GM12878 (cell line): ENCODE measurements at regions not wholly inside any gene's neighbourhood (a gene's known extent, or its start where the extent isn't known, plus 50 kb on each side); places are given as distances from the start of the nearest gene placed in this dataset.

Experiments
- ATAC-seq: fragments of 200-7000 bp; cut with Tn5 transposase; 3 replicates; pipeline ENCODE4 v1.9.1; 2020; ENCODE audit warnings: mild to moderate bottlenecking, moderate library complexity
- BruUV-seq: library from RNA; stranded (reverse); fragments of 400-500 nt; replicated peaks from 2 replicates; lab custom pipeline; 2021; lab: Mats Ljungman, UMichigan
- CTCF ChIA-PET: fragments of 300-600 bp; sonication (Branson Sonifier 250); formaldehyde crosslinking; extraction: SDS; loops from one replicate; lab custom pipeline; 2021; ENCODE audit warnings: inconsistent platforms; lab: Yijun Ruan, JAX
- POLR2A ChIA-PET: fragments of 350-600 bp; formaldehyde crosslinking; extraction: SDS; loops from one replicate; lab custom pipeline; 2021; ENCODE audit warnings: inconsistent platforms; lab: Charles Lee
- RAD21 ChIA-PET: fragments of 300-600 bp; sonication (Branson Sonifier 250); formaldehyde crosslinking; loops from one replicate; lab custom pipeline; 2023; ENCODE audit warnings: antibody characterized with exemption; ENCODE audit not compliant: unreplicated experiment; lab: Charles Lee
- SMC1A ChIA-PET: fragments of 300-600 bp; sonication (Branson Sonifier 250); formaldehyde crosslinking; loops from one replicate; lab custom pipeline; 2023; ENCODE audit not compliant: unreplicated experiment, uncharacterized antibody; lab: Charles Lee
- DNase-seq: peaks from one replicate; pipeline ENCODE4 v3.0.0-alpha.2; 2011; ENCODE audit warnings: low read depth, low spot score
- FAIRE-seq: peaks from 3 replicates; lab custom pipeline; 2011; peaks lifted over from hg19 to GRCh38; lab: Jason Lieb, UNC
- H2AFZ ChIP-seq: 2 replicates; pipeline ENCODE4 v1.6.0; 2011; ENCODE audit warnings: low read depth, low read length, control low read depth; ENCODE audit not compliant: control insufficient read depth
- H3K27ac ChIP-seq: 2 replicates; pipeline ENCODE4 v1.5.1; 2011; ENCODE audit warnings: control low read depth; ENCODE audit not compliant: control insufficient read depth, insufficient read depth
- H3K27me3 ChIP-seq, 2 experiments: replicated peaks in 1 of 2; 2 replicates each; pipeline versions ENCODE4 v1.6.0 to v1.6.1; 2011; ENCODE audit warnings: low read length in 1 of 2; ENCODE audit not compliant: control insufficient read depth in 2 of 2, insufficient read depth in 2 of 2
- H3K36me3 ChIP-seq, 2 experiments: 2 replicates each; pipeline ENCODE4 v1.5.1; 2011; ENCODE audit warnings: low read length in 1 of 2; ENCODE audit not compliant: control insufficient read depth in 2 of 2, insufficient read depth in 2 of 2
- H3K4me1 ChIP-seq: 2 replicates; pipeline ENCODE4 v1.6.1; 2011; ENCODE audit warnings: mild to moderate bottlenecking, low read length, moderate library complexity, mixed read lengths; ENCODE audit not compliant: control insufficient read depth, insufficient read depth
- H3K4me2 ChIP-seq: 2 replicates; pipeline ENCODE4 v1.6.0; 2011; ENCODE audit warnings: control low read depth; ENCODE audit not compliant: control insufficient read depth, insufficient read depth
- H3K4me3 ChIP-seq: fragments of 200-600 bp; sonication (generic); 2 replicates; pipeline ENCODE4 v1.5.1; 2016
- H3K79me2 ChIP-seq: 2 replicates; pipeline ENCODE4 v1.6.0; 2011; ENCODE audit warnings: low read length; ENCODE audit not compliant: control insufficient read depth, insufficient read depth
- H3K9ac ChIP-seq: 2 replicates; pipeline ENCODE4 v1.8.0; 2011; ENCODE audit warnings: low read length, control low read depth, mixed read lengths; ENCODE audit not compliant: control insufficient read depth, insufficient read depth
- H3K9me3 ChIP-seq: replicated peaks from 3 replicates; pipeline ENCODE4 v1.5.1; 2011; ENCODE audit warnings: mild to moderate bottlenecking, low read length; ENCODE audit not compliant: control insufficient read depth, insufficient read depth
- H4K20me1 ChIP-seq: 2 replicates; pipeline ENCODE4 v1.6.0; 2011; ENCODE audit not compliant: control insufficient read depth, insufficient read depth
- ATF3 ChIP-seq: IDR thresholded peaks from 2 replicates; pipeline ENCODE4 v1.6.1; 2011; ENCODE audit warnings: low read depth, mild to moderate bottlenecking, low read length, moderate library complexity, borderline replicate concordance; ENCODE audit errors: extremely low read depth
- ATF7 ChIP-seq: fragments of 450-650 bp; IDR thresholded peaks from 2 replicates; pipeline ENCODE4 v1.6.1; 2016; ENCODE audit warnings: low read depth, mild to moderate bottlenecking
- BACH1 ChIP-seq: fragments of 450-650 bp; IDR thresholded peaks from 2 replicates; pipeline ENCODE4 v1.6.1; 2017; ENCODE audit warnings: mild to moderate bottlenecking, borderline replicate concordance
- BCL11A ChIP-seq: IDR thresholded peaks from 2 replicates; pipeline ENCODE4 v1.6.1; 2011; ENCODE audit warnings: low read depth, low read length
- CHD1 ChIP-seq: IDR thresholded peaks from 2 replicates; pipeline ENCODE4 v1.6.1; 2012; ENCODE audit warnings: low read depth, low read length, improper control_type of control experiment
- CHD4 ChIP-seq: fragments of 200-600 bp; sonication (generic); IDR thresholded peaks from 2 replicates; pipeline ENCODE4 v1.6.1; 2016; ENCODE audit warnings: mild to moderate bottlenecking
- EED ChIP-seq: sonication (generic); IDR thresholded peaks from 2 replicates; pipeline ENCODE4 v1.6.1; 2016; ENCODE audit warnings: antibody characterized with exemption, low read depth
- ETV6 ChIP-seq, 2 experiments: fragments of 450-650 bp in 1 of 2; IDR thresholded peaks in 1 of 2; conservative IDR thresholded peaks in 1 of 2; 2 replicates each; pipeline ENCODE4 v1.6.1; 2014; ENCODE audit warnings: antibody characterized with exemption in 1 of 2, borderline replicate concordance in 1 of 2, low read depth in 1 of 2, mild to moderate bottlenecking in 1 of 2, moderate library complexity in 1 of 2
- FOS ChIP-seq: IDR thresholded peaks from 3 replicates; pipeline ENCODE4 v1.6.1; 2011; ENCODE audit warnings: borderline replicate concordance; ENCODE audit not compliant: insufficient read length; ENCODE audit errors: extremely low read depth
- IKZF2 ChIP-seq, 2 experiments: fragments of 450-650 bp; IDR thresholded peaks; 2 replicates each; pipeline ENCODE4 v1.6.1; 2017; ENCODE audit warnings: mild to moderate bottlenecking in 2 of 2, moderate library complexity in 2 of 2
- NFIC ChIP-seq: IDR thresholded peaks from 2 replicates; pipeline ENCODE4 v1.6.1; 2012; ENCODE audit warnings: low read depth, mild to moderate bottlenecking, inconsistent platforms, low read length, moderate library complexity
- NFYA ChIP-seq: IDR thresholded peaks from 2 replicates; pipeline ENCODE4 v1.6.1; 2011; ENCODE audit warnings: low read depth, mild to moderate bottlenecking, low read length, improper control_type of control experiment, borderline replicate concordance
- PBX3 ChIP-seq: IDR thresholded peaks from 2 replicates; pipeline ENCODE4 v1.6.1; 2011; ENCODE audit warnings: mild to moderate bottlenecking, low read depth, low read length, moderate library complexity; ENCODE audit not compliant: insufficient replicate concordance
- RELA ChIP-seq: fragments of 450-650 bp; IDR thresholded peaks from 2 replicates; pipeline ENCODE4 v1.8.0; 2014; ENCODE audit warnings: borderline replicate concordance; ENCODE audit not compliant: partially characterized antibody
- REST ChIP-seq: IDR thresholded peaks from 2 replicates; pipeline ENCODE4 v1.6.1; 2012; ENCODE audit warnings: mild to moderate bottlenecking, low read depth, low read length
- SUPT20H ChIP-seq: IDR thresholded peaks from 2 replicates; pipeline ENCODE4 v1.6.1; 2011; ENCODE audit warnings: low read depth, mild to moderate bottlenecking, low read length, moderate library complexity, borderline replicate concordance; ENCODE audit not compliant: control insufficient read depth
- ZNF24 ChIP-seq: fragments of 450-650 bp; IDR thresholded peaks from 2 replicates; pipeline ENCODE4 v1.6.1; 2017; ENCODE audit warnings: antibody characterized with exemption, mild to moderate bottlenecking
- WGBS: methylation state at CpG from one replicate; pipeline ENCODE4 v1.1.6; 2016; ENCODE audit warnings: low lambda C conversion rate; ENCODE audit not compliant: insufficient replicate concordance, insufficient coverage; ENCODE audit errors: missing lambda C conversion rate; 5-methylcytosine and 5-hydroxymethylcytosine counted together
- in situ Hi-C: fragments of 300-500 bp; cut with MboI; formaldehyde crosslinking; loops from 9 replicates; pipeline ENCODE4 v1.14.3; 2018; ENCODE audit warnings: mixed read lengths
- intact Hi-C: fragments of 100-400 bp; cut with micrococcal nuclease; formaldehyde crosslinking; loops from one replicate; pipeline ENCODE4 v1.14.2; 2022; ENCODE audit not compliant: unreplicated experiment

GRCh38 chr6:82022614-82023129 is 224.9 kb downstream of the IBTK start (continued):
- TF ChIP-seq NFYA (no peak), BCL11A (no peak), ZNF24 (no peak), PBX3 (no peak), SUPT20H (no peak), CHD1 (no peak)

GRCh38 chr6:82017773-82018172 is 229.8 kb downstream of the IBTK start:
- Histone ChIP-seq H3K36me3 (no peaks in the 10 kb centered on the region), H3K4me2 (no peak overlapping the region), H3K27ac (no peak overlapping the region), H3K4me3 (no peak overlapping the region), H3K79me2 (no peaks in the 10 kb centered on the region), H3K9me3 (no peaks in the 10 kb centered on the region), H3K4me1 (no peaks in the 10 kb centered on the region), H3K9ac (no peak overlapping the region), H3K27me3 (no peaks in the 10 kb centered on the region; a peak in 1 of 4 replicates), H4K20me1 (no peaks in the 10 kb centered on the region), H2AFZ (no peak overlapping the region)
- DNase-seq (no peak), FAIRE-seq (no peak), ATAC-seq (no peak)
- intact Hi-C loops: no loop called here
- in situ Hi-C loops: loop anchor here (25.0 kb wide), 2 partner anchors 1405 to 1805 kb away; no protein-coding TSS in a partner anchor
- SMC1A ChIA-PET: interaction anchor here (1.2 to 1.5 kb wide), 2 partner anchors 23 to 191 kb away, joined by 3 read pairs; no protein-coding TSS in a partner anchor
- CTCF ChIA-PET: interaction anchor here (2.2 kb wide), 1 partner anchor 11 kb away, joined by 15 read pairs; no protein-coding TSS in a partner anchor
- RAD21 ChIA-PET: no interaction called here
- WGBS: 23% methylated on average over 3 of the region's 3 CpGs
- no TSS peak for BruUV-seq
- POLR2A ChIA-PET: no interaction called here
- TF ChIP-seq ETV6 (conservative IDR thresholded peaks at IDR 0.05 in 1 of 2, IDR thresholded peaks at IDR 0.05 in 1 of 2; ENCODE audit: borderline replicate concordance in 1 of 2, low read depth in 1 of 2) (no peak), CHD4 (no peak), ATF7 (no peak), RELA (no peak), FOS (no peak), REST (no peak), NFIC (no peak), ATF3 (no peak), EED (no peak), IKZF2 (IDR thresholded peaks at IDR 0.05) (no peak), BACH1 (no peak)
